Esophagus squamous epithelium (tissue), 5 donors: ENCODE measurements at regions not wholly inside any gene's neighbourhood (a gene's known extent, or its start where the extent isn't known, plus 50 kb on each side); places are given as distances from the start of the nearest gene placed in this dataset.

Source experiments
- DNase-seq: peaks from one replicate; lab custom pipeline; 2025; lab: John Stamatoyannopoulos, UW
- H3K27ac ChIP-seq, 4 donors: fragments of 200-600 bp; sonication (generic); one replicate each; pipeline ENCODE4 v1.5.1; 2016 to 2019; ENCODE audit warnings: mild to moderate bottlenecking in 1 of 4
- H3K27me3 ChIP-seq, 4 donors: fragments of 200-600 bp; sonication (generic); 1 replicate in 3 of 4; 2 replicates in 1 of 4; pipeline versions ENCODE4 v1.5.1 to v1.6.0; 2017 to 2021; ENCODE audit warnings: antibody characterized with exemption in 1 of 4
- H3K36me3 ChIP-seq, 3 donors: fragments of 200-600 bp; sonication (generic); one replicate each; pipeline ENCODE4 v1.5.1; 2016 to 2019
- H3K4me1 ChIP-seq, 3 donors: fragments of 200-600 bp; sonication (generic); one replicate each; pipeline ENCODE4 v1.5.1; 2017 to 2019
- H3K4me3 ChIP-seq, 4 donors: fragments of 200-600 bp; sonication (generic); 1 replicate in 3 of 4; 2 replicates in 1 of 4; pipeline ENCODE4 v1.5.1; 2016 to 2019; ENCODE audit warnings: mild to moderate bottlenecking in 2 of 4, moderate library complexity in 1 of 4
- H3K9me3 ChIP-seq, 3 donors: fragments of 200-600 bp; sonication (generic); one replicate each; pipeline ENCODE4 v1.5.1; 2016 to 2019
- POLR2A ChIP-seq, 4 donors: fragments of 450-650 bp; IDR thresholded peaks; one replicate each; pipeline ENCODE4 v1.6.1; 2017; ENCODE audit warnings: antibody characterized with exemption in 4 of 4, mild to moderate bottlenecking in 4 of 4, moderate library complexity in 3 of 4
- WGBS, 2 donors: methylation state at CpG; one replicate each; pipeline ENCODE4 v1.1.5; 2018; 5-methylcytosine and 5-hydroxymethylcytosine counted together
- intact Hi-C: fragments of 100-400 bp; cut with DNase I; formaldehyde crosslinking; loops from one replicate; pipeline ENCODE4 v1.15.0; 2022
- TF ChIP-seq, protein P1 (sequence below), 6 experiments: fragments of 450-650 bp in 4 of 6; fragments of 200-600 bp in 2 of 6; sonication (generic) in 2 of 6; IDR thresholded peaks; one replicate each; pipeline ENCODE4 v1.5.1; 2016 to 2019; ENCODE audit warnings: antibody characterized with exemption in 6 of 6, mild to moderate bottlenecking in 4 of 6, moderate library complexity in 4 of 6
- donor health status: DM: yes; HTN: yes; CAD: no.

DNA sequence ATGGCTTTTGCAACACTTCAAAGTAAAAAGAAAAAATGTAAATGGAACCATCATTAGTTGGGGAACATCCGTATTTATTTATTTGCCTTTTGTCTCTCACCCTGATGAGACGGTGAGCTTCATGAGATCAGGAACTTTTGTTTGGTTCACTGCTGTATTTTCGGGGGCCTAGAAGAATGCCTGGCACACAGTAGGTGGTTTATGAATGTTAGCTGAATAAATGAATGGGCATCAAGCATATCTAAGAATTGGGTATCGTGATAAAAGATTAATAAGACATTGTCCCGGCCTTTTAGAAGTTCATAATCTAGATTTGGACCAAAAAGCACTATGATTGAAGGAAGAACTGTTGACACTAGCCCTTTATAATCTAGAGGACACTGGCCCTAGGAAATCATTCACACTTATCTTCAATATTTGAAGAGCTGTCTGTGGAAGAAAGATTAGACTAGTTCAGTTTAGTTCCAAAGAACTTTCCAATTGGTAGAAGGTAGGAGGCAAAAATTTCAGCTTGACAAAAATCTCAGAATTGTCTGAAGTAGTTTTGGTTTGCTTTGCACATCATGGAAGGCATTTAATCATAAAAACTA is 70.3 kb upstream of the CD83 start:
- TF ChIP-seq, protein P1, sequence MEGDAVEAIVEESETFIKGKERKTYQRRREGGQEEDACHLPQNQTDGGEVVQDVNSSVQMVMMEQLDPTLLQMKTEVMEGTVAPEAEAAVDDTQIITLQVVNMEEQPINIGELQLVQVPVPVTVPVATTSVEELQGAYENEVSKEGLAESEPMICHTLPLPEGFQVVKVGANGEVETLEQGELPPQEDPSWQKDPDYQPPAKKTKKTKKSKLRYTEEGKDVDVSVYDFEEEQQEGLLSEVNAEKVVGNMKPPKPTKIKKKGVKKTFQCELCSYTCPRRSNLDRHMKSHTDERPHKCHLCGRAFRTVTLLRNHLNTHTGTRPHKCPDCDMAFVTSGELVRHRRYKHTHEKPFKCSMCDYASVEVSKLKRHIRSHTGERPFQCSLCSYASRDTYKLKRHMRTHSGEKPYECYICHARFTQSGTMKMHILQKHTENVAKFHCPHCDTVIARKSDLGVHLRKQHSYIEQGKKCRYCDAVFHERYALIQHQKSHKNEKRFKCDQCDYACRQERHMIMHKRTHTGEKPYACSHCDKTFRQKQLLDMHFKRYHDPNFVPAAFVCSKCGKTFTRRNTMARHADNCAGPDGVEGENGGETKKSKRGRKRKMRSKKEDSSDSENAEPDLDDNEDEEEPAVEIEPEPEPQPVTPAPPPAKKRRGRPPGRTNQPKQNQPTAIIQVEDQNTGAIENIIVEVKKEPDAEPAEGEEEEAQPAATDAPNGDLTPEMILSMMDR (IDR thresholded peaks at IDR 0.05), result no peak
- no peak for TF ChIP-seq POLR2A (IDR thresholded peaks at IDR 0.05)
- intact Hi-C loops, result loop anchor here (10.0 kb wide), 2 partner anchors 132 to 252 kb away; no protein-coding TSS in a partner anchor

DNA sequence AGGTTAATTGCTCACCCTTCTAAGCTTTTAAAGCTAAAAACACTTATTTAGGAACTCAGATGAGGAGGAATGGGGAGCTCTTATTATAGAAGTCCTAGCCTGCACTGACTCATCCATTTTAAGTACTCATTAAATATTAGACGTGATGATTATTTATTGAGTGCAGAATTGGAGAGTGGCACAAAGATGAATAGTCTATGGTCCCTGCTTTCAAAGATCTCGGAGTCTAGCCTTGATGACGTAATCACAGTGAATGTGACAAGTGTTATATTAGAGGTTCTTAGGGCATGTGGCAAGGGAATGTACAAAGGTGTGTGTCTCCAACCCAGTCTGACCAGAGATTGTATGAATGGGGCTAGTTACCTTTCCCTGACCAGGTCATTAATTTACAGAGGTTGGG is 68.7 kb upstream of the CD83 start:
- H3K4me1 ChIP-seq, result peaks cover 0 to 3% (median 0%) of the 10 kb centered on the region in 3 donors
- intact Hi-C loops, result loop anchor here (10.0 kb wide), 2 partner anchors 134 to 254 kb away; no protein-coding TSS in a partner anchor
- no peaks in the 10 kb centered on the region for H3K36me3 ChIP-seq
- no peak overlapping the region for H3K4me3 ChIP-seq
- 40 to 43% methylated on average over 3 of the region's 3 CpGs for WGBS, 2 donors
- TF ChIP-seq POLR2A (IDR thresholded peaks at IDR 0.05), result no peak
- TF ChIP-seq, protein P1 (IDR thresholded peaks at IDR 0.05), result no peak
- no peak for DNase-seq
- no peaks in the 10 kb centered on the region for H3K9me3 ChIP-seq
- H3K27ac ChIP-seq, result no peak overlapping the region
- H3K27me3 ChIP-seq, result peaks cover 0 to 41% (median 0%) of the 10 kb centered on the region in 4 donors

More for the DNA sequence above, 70.3 kb upstream of the CD83 start:
- H3K9me3 ChIP-seq, result no peaks in the 10 kb centered on the region
- WGBS, 2 donors, result 79 to 83% methylated on average over 5 of the region's 5 CpGs
- H3K4me1 ChIP-seq, result peaks cover 0 to 3% (median 0%) of the 10 kb centered on the region in 3 donors
- no peak overlapping the region for H3K4me3 ChIP-seq
- no peaks in the 10 kb centered on the region for H3K36me3 ChIP-seq
- no peak overlapping the region for H3K27ac ChIP-seq
- DNase-seq, result no peak
- H3K27me3 ChIP-seq, result peaks cover 0 to 49% (median 0%) of the 10 kb centered on the region in 4 donors

DNA sequence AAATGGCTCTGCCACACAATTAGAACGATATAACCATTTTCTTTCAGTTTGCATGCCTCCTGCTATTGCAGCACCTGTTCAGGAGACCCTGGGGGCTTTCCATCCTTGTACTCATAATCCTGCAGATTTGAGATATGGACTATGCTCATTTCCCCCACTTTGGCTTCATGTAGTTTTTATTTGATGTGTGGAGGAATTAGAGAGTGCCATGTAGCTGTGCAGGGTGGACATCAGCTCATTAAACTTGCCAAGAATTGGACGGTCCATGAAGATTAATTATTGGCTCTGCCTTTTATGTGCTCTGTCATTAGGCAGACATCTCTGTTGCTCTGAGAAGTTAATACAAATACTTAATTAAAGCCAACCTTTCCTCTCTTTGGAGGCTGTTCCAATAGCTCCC is 66.2 kb upstream of the CD83 start:
- Histone ChIP-seq H3K36me3 (no peaks in the 10 kb centered on the region), H3K4me1 (peaks cover 0 to 20% (median 0%) of the 10 kb centered on the region in 3 donors), H3K4me3 (no peak overlapping the region), H3K27me3 (peaks cover 0 to 26% (median 0%) of the 10 kb centered on the region in 4 donors), H3K27ac (no peak overlapping the region), H3K9me3 (no peaks in the 10 kb centered on the region)
- intact Hi-C loops, result no loop called here
- TF ChIP-seq, protein P1 (IDR thresholded peaks at IDR 0.05), result no peak
- no peak for TF ChIP-seq POLR2A (IDR thresholded peaks at IDR 0.05)
- no peak for DNase-seq
- WGBS, 2 donors, result 58 to 64% methylated on average over 2 of the region's 2 CpGs

DNA sequence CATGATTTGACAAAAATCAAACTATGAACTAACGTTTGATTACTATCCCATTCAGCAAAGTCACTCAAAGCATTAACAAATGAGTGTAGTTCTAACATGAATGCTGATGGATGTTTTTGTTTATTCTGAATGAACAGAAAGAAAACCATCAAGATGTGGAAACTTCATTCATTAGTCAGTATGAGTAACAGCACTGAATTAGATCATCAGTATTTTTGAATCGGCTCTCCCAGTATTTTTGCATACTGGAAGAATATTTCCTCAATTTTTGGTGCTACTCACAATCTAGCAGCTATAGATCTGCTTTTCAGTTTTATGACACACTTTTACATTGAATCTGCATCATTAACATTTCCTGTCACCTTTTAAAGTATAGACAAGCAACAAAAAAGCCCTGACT is 63.8 kb upstream of the CD83 start:
- WGBS, 2 donors, result 23 to 42% methylated on average over 2 of the region's 2 CpGs
- Histone ChIP-seq H3K27me3 (peaks cover 0 to 28% (median 0%) of the 10 kb centered on the region in 4 donors), H3K36me3 (no peaks in the 10 kb centered on the region), H3K4me1 (peaks cover 0 to 23% (median 0%) of the 10 kb centered on the region in 3 donors), H3K27ac (peak overlapping the region in 1 of 4 donors; percentile 45), H3K4me3 (no peak overlapping the region), H3K9me3 (no peaks in the 10 kb centered on the region)
- no peak for DNase-seq
- TF ChIP-seq, protein P1 (IDR thresholded peaks at IDR 0.05), result no peak
- TF ChIP-seq POLR2A (IDR thresholded peaks at IDR 0.05), result no peak
- intact Hi-C loops, result no loop called here

DNA sequence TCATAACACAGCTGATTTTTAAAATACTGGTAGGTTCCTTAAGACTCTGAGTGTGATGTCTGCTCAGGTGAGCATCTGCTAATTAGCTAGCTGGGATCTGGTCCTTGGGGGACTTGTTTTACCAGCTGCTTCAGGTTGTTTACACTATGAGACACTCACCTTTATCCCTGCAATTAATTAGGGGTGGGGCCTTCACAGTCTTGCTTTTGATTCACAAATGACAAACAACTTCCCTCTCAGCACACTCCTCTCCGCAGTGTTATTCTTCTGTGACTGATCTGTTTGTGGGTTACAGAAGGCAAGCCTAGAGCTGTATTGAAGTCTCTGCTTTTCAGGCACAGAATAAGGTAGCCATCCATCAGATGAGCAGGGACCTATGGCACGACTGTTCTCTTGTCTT is 62.0 kb upstream of the CD83 start:
- WGBS, 2 donors, result 16 to 38% methylated on average over 2 of the region's 2 CpGs
- TF ChIP-seq POLR2A (IDR thresholded peaks at IDR 0.05), result no peak
- TF ChIP-seq, protein P1 (IDR thresholded peaks at IDR 0.05), result no peak
- H3K9me3 ChIP-seq, result no peaks in the 10 kb centered on the region
- peak overlapping the region in 2 of 4 donors; percentile 55 to 63 for H3K27ac ChIP-seq
- H3K36me3 ChIP-seq, result no peaks in the 10 kb centered on the region
- no peak overlapping the region for H3K4me3 ChIP-seq
- H3K27me3 ChIP-seq, result peaks cover 0 to 12% (median 0%) of the 10 kb centered on the region in 4 donors
- no peak for DNase-seq
- intact Hi-C loops, result no loop called here
- peaks cover 8 to 37% (median 9%) of the 10 kb centered on the region in 3 donors for H3K4me1 ChIP-seq
